Sigmoid colon (tissue), 6 donors: ENCODE measurements at regions not wholly inside any gene's neighbourhood (a gene's known extent, or its start where the extent isn't known, plus 50 kb on each side); places are given as distances from the start of the nearest gene placed in this dataset.

Experiments used
- DNase-seq: peaks from one replicate; pipeline ENCODE4 v3.0.0-alpha.2; 2019
- H3K27ac ChIP-seq, 4 donors: fragments of 200-600 bp; sonication (generic); one replicate each; pipeline ENCODE4 v1.5.1; 2016 to 2019; ENCODE audit warnings: mild to moderate bottlenecking in 1 of 4
- H3K27me3 ChIP-seq, 3 donors: fragments of 200-600 bp; sonication (generic); one replicate each; pipeline ENCODE4 v1.5.1; 2019; ENCODE audit warnings: mild to moderate bottlenecking in 1 of 3
- H3K36me3 ChIP-seq, 4 donors: fragments of 200-600 bp; sonication (generic); one replicate each; pipeline ENCODE4 v1.5.1; 2016 to 2019
- H3K4me1 ChIP-seq, 4 donors: fragments of 200-600 bp; sonication (generic); one replicate each; pipeline ENCODE4 v1.5.1; 2017 to 2019
- H3K4me3 ChIP-seq, 4 donors: fragments of 200-600 bp; sonication (generic); one replicate each; pipeline ENCODE4 v1.5.1; 2017 to 2019; ENCODE audit warnings: mild to moderate bottlenecking in 2 of 4, moderate library complexity in 1 of 4
- H3K9me3 ChIP-seq, 4 donors: fragments of 200-600 bp in 3 of 4; sonication (generic) in 3 of 4; one replicate each; pipeline versions ENCODE4 v1.5.1 to v1.6.1; 2013 to 2019
- CTCF ChIP-seq, 4 experiments: fragments of 450-650 bp in 3 of 4; fragments of 200-600 bp in 1 of 4; IDR thresholded peaks; one replicate each; pipeline ENCODE4 v1.5.1; 2016 to 2019; ENCODE audit warnings: antibody characterized with exemption in 4 of 4, mild to moderate bottlenecking in 3 of 4, moderate library complexity in 2 of 4
- EP300 ChIP-seq, 4 donors: sonication (generic); formaldehyde crosslinking; IDR thresholded peaks; one replicate each; pipeline ENCODE4 v1.6.1; 2017; ENCODE audit warnings: antibody characterized with exemption in 4 of 4
- POLR2A ChIP-seq, 2 donors: fragments of 450-650 bp; IDR thresholded peaks; one replicate each; pipeline ENCODE4 v1.6.1; 2016; ENCODE audit warnings: antibody characterized with exemption in 2 of 2, mild to moderate bottlenecking in 2 of 2, moderate library complexity in 2 of 2
- POLR2AphosphoS5 ChIP-seq, 4 donors: sonication (generic); formaldehyde crosslinking; IDR thresholded peaks; one replicate each; pipeline ENCODE4 v1.6.1; 2017; ENCODE audit warnings: antibody characterized with exemption in 4 of 4
- WGBS, 2 donors: extraction: QIAGEN DNeasy Blood & Tissue Kit; methylation state at CpG; one replicate each; pipeline ENCODE4 v1.1.7; 2013; 5-methylcytosine and 5-hydroxymethylcytosine counted together
- intact Hi-C: fragments of 100-400 bp; cut with DNase I; formaldehyde crosslinking; loops from one replicate; pipeline ENCODE4 v1.15.1; 2023
- donor health status: healthy with polysubstance abuse.
- donor health status: healthy.

- no peak overlapping the region for H3K4me3 ChIP-seq
- TF ChIP-seq EP300 (IDR thresholded peaks at IDR 0.05), result no peak
- no peak for TF ChIP-seq POLR2A (IDR thresholded peaks at IDR 0.05)
- no peak for TF ChIP-seq CTCF (IDR thresholded peaks at IDR 0.05)
- TF ChIP-seq POLR2AphosphoS5 (IDR thresholded peaks at IDR 0.05), result no peak
- intact Hi-C loops, result no loop called here
- H3K27me3 ChIP-seq, result no peaks in the 10 kb centered on the region
- DNase-seq, result no peak
- no peaks in the 10 kb centered on the region for H3K9me3 ChIP-seq
- 92 to 93% methylated on average over 9 of the region's 9 CpGs for WGBS, 2 donors
- peak overlapping the region in 1 of 4 donors; percentile 33 for H3K27ac ChIP-seq
- no peaks in the 10 kb centered on the region for H3K36me3 ChIP-seq
- peaks cover 0 to 16% (median 8%) of the 10 kb centered on the region in 4 donors for H3K4me1 ChIP-seq
Observed at GRCh38 chr2:30367232-30368070, 79.6 kb upstream of the LCLAT1 start.

- no peak overlapping the region for H3K4me3 ChIP-seq
- H3K4me1 ChIP-seq, result peaks cover 0 to 10% (median 4%) of the 10 kb centered on the region in 4 donors
- no peak for DNase-seq
- H3K36me3 ChIP-seq, result no peaks in the 10 kb centered on the region
- peak overlapping the region in 1 of 4 donors; percentile 33 for H3K27ac ChIP-seq
- H3K9me3 ChIP-seq, result no peaks in the 10 kb centered on the region
- no peak for TF ChIP-seq CTCF (IDR thresholded peaks at IDR 0.05)
- TF ChIP-seq POLR2AphosphoS5 (IDR thresholded peaks at IDR 0.05), result peak in 1 of 4 donors; percentile 18
- intact Hi-C loops, result no loop called here
- no peaks in the 10 kb centered on the region for H3K27me3 ChIP-seq
- 87 to 88% methylated on average over 5 of the region's 5 CpGs for WGBS, 2 donors
Observed at GRCh38 chr2:30368258-30368657, 78.8 kb upstream of the LCLAT1 start.

- intact Hi-C loops, result no loop called here
- no peaks in the 10 kb centered on the region for H3K27me3 ChIP-seq
- no peak for TF ChIP-seq CTCF (IDR thresholded peaks at IDR 0.05)
- no peak for DNase-seq
- H3K27ac ChIP-seq, result no peak overlapping the region
- H3K4me1 ChIP-seq, result peaks cover 0 to 19% (median 6%) of the 10 kb centered on the region in 4 donors
- H3K4me3 ChIP-seq, result no peak overlapping the region
- 71 to 85% methylated on average over 2 of the region's 2 CpGs for WGBS, 2 donors
- no peaks in the 10 kb centered on the region for H3K36me3 ChIP-seq
- no peaks in the 10 kb centered on the region for H3K9me3 ChIP-seq
Observed at GRCh38 chr2:30371028-30371689, 75.9 kb upstream of the LCLAT1 start.

GRCh38 chr2:30371772-30372373, 75.2 kb upstream of the LCLAT1 start:
- no peaks in the 10 kb centered on the region for H3K9me3 ChIP-seq
- no peaks in the 10 kb centered on the region for H3K36me3 ChIP-seq
- 56 to 76% methylated on average over 6 of the region's 6 CpGs for WGBS, 2 donors
- no peaks in the 10 kb centered on the region for H3K27me3 ChIP-seq
- no peak overlapping the region for H3K4me3 ChIP-seq
- intact Hi-C loops, result no loop called here
- peaks cover 0 to 13% (median 6%) of the 10 kb centered on the region in 4 donors for H3K4me1 ChIP-seq
- TF ChIP-seq POLR2AphosphoS5 (IDR thresholded peaks at IDR 0.05), result no peak
- no peak for TF ChIP-seq EP300 (IDR thresholded peaks at IDR 0.05)
- TF ChIP-seq POLR2A (IDR thresholded peaks at IDR 0.05), result no peak
- TF ChIP-seq CTCF (IDR thresholded peaks at IDR 0.05), result no peak
- peak overlapping the region in 1 of 4 donors; percentile 20 for H3K27ac ChIP-seq
- DNase-seq, result no peak
